H54 (cell line): ENCODE measurements at regions not wholly inside any gene's neighbourhood (a gene's known extent, or its start where the extent isn't known, plus 50 kb on each side); places are given as distances from the start of the nearest gene placed in this dataset.

Experiments
- DNase-seq: peaks from one replicate; pipeline ENCODE4 v3.0.0; 2011; ENCODE audit warnings: low spot score, mixed read lengths; ENCODE audit not compliant: insufficient read length
- FAIRE-seq: peaks from 3 replicates; lab custom pipeline; 2011; peaks lifted over from hg19 to GRCh38; lab: Jason Lieb, UNC
- POLR2A ChIP-seq: IDR thresholded peaks from 2 replicates; pipeline ENCODE4 v1.6.1; 2011; ENCODE audit warnings: low read depth, mild to moderate bottlenecking, low read length

- no peak for TF ChIP-seq POLR2A
- DNase-seq (no peak), FAIRE-seq (no peak)
Measured at GRCh38 chr3:64345371-64345770, 120.1 kb upstream of the PRICKLE2 start.

DNA sequence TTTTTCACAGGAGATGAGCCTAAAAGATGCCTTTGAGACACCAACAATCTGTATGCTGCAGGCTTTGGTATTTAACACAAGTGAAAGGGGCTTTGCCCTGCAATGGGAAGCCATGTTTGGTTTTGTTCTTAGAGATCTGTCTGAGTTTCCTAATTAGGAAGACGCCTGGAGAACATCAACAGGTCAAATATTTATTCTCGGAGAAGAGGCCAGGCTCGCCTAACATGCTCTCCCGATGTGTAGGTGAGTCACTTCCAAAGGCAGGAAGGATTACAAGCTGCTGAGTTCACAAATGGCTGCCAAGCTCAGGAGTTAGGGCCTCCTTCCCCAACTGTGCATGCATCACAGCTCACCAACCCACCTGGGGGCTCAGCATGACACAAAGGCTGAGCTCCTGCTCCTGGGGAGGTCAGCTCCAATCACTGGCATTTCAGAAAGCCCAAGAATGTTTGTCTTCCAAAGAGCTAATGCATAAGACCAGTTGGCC, 119.5 kb upstream of the PRICKLE2 start:
- DNase-seq (no peak), FAIRE-seq (no peak)
- no peak for TF ChIP-seq POLR2A

DNA sequence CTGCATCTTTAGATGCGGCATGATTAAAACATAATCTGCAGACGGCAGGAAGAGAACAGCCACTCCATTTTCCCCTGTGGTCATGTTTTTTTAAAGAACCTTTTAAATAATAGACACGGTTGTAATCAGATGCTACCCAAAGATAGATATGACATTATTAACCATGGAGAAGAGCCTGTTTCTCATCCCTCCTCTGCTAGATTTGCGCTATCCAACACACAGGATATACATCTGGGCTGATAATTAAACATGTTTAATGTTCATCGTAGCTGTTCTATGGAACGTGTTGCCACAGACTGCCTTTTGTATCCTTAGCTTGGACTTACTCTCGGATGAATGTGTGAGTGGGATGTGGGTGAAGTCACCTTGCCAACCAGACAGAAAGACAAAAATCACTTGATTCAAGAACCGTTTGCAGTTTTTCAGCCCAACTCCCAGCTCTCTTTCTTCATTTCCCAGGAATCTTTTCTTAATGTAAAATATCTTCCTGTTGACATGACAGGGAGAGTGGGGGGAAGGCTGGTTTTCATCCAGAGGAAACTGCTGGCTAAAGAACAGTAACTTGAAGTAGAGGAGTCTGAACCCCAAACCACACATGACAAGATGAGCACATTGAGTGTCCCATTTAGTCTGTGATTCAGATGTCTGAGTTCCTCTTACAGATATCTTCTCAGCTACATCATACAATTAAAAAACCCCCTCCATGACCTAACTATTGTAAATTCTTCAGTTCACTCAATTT, 118.6 kb upstream of the PRICKLE2 start:
- DNase-seq: no peak
- FAIRE-seq: no peak
- TF ChIP-seq POLR2A: no peak

DNA sequence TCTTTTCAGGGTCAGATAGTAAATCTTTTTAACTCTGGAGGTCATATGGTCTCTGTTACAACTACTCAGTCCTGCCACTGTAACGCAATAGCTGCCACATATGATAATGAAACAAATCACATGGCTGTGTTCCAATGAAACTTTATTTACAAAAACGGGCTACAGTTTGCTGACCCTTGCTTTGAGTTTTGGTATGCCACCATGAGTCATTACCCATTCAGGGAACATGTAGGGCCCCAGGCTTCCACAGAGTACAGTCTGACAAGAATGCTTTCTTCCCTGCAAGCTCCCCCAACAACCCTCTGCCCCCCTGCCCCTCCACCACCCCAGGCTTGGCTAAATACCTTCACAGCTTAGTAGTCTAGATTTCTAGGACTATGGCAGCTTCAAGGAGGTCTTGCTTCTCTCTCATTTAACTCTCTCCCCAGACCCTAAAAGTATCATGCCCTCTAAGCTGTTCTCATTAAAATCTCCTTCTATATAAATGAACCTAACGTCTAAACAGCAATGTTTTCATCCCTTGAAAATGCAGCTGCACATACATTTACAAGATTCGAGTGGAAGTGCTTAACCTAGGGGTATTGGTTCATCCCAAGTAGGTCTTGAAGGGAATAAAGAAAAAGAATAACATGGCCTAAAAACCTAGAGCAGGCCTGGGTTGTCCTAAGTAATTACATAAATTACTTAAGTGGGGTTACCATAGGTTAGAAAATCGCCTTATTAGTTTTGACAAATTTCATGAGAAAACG, 117.8 kb upstream of the PRICKLE2 start:
- DNase-seq (peak; percentile 27), FAIRE-seq (peak; percentile 82)
- TF ChIP-seq POLR2A: no peak

- no peak for DNase-seq
- FAIRE-seq: no peak
- no peak for TF ChIP-seq POLR2A
Measured at GRCh38 chr3:64341296-64341695, 116.0 kb upstream of the PRICKLE2 start.

GRCh38 chr3:64340641-64341101, 115.4 kb upstream of the PRICKLE2 start:
- TF ChIP-seq POLR2A: no peak
- FAIRE-seq (no peak), DNase-seq (no peak)

DNA sequence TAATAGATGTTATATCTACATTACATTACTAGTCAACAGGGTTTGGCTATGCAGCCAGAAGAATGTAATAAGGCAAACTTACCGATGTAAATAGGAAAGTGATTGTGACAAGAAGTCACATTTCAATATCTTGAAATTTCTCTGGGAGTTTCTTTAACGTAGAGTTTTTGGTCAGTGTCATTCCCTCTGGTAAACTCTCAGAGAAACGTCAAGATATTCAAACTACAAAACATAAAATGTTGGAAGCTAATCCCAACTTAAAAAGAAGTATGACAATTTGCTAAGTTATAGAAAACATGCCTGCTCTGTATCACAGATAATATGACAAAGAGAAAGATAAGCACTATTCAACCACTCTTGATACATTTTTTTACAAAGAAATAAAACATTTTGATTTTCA, 111.2 kb upstream of the PRICKLE2 start:
- TF ChIP-seq POLR2A: no peak
- no peak for DNase-seq
- no peak for FAIRE-seq

- DNase-seq (no peak), FAIRE-seq (no peak)
- no peak for TF ChIP-seq POLR2A
Measured at GRCh38 chr3:64332459-64333350, 107.4 kb upstream of the PRICKLE2 start.

DNA sequence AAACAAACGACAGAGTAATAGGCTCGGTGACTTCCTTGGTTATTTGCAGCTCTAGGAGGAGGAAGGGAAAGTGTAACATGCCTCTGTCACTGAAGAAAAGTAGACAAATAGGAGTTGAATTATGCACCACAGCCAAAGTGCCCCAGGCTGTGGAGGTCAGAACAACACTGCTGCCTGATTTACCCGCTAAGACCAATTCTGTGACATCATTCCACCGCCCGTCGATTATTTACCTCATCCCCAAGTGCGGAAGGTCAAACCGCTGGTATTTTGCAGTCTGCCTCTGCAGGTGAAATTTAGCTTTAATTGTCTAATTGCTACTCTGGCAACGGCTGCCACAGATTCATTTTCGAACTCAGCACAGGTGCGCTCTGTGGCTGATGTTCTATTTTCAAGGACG, 106.3 kb upstream of the PRICKLE2 start:
- FAIRE-seq: no peak
- no peak for DNase-seq
- TF ChIP-seq POLR2A: no peak

GRCh38 chr3:64329037-64329436, 103.8 kb upstream of the PRICKLE2 start:
- DNase-seq (no peak), FAIRE-seq (no peak)

GRCh38 chr3:64327100-64327804, 102.0 kb upstream of the PRICKLE2 start:
- no peak for FAIRE-seq

More at GRCh38 chr3:64329037-64329436, 103.8 kb upstream of the PRICKLE2 start:
- no peak for TF ChIP-seq POLR2A

DNA sequence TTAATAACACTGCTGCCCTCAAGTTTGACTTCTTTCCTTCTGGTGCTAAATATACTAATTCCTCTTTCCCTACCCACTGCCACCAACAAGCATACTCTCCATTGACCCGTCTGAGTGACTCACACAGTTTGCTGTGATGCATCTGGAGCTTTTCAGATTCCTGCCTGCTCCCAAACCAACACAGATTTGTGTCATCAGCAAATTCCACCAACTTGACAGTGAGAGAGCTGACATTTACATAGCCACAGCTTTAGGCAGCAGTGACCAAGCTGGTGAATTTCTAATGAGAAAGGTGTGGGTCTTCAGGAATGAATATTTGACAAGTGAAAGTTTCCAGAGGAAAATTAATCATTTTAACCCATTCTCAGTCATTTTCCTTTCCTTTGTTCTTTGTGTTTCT, 96.5 kb upstream of the PRICKLE2 start:
- DNase-seq (peak; percentile 47), FAIRE-seq (peak; percentile 97)
- TF ChIP-seq POLR2A: no peak

More at GRCh38 chr3:64327100-64327804, 102.0 kb upstream of the PRICKLE2 start:
- no peak for DNase-seq
- no peak for TF ChIP-seq POLR2A

DNA sequence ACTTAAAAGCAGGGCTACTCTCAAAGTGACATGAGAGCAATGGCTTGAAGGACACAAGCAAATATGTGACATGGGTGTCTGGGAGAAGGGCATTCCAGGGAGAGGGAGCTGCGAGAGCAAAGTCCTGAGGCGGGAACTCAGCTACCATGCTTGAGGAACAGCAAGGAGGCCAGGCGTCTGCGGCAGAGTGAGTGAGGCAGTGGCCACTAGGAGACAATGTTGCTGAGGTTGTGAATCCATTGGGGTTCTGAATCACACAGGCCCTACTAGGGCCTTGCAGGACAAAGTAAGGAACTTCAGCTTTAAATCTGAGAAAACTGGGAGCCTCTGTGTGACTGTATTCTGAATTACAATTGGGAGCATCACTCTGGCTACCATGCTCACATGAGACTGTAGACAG, 94.1 kb upstream of the PRICKLE2 start:
- no peak for TF ChIP-seq POLR2A
- FAIRE-seq: no peak
- no peak for DNase-seq
